ENCODE measurements at regions not wholly inside any gene's neighbourhood (a gene's known extent, or its start where the extent isn't known, plus 50 kb on each side); places are given as distances from the start of the nearest gene placed in this dataset.

- TF ChIP-seq, protein P1, sequence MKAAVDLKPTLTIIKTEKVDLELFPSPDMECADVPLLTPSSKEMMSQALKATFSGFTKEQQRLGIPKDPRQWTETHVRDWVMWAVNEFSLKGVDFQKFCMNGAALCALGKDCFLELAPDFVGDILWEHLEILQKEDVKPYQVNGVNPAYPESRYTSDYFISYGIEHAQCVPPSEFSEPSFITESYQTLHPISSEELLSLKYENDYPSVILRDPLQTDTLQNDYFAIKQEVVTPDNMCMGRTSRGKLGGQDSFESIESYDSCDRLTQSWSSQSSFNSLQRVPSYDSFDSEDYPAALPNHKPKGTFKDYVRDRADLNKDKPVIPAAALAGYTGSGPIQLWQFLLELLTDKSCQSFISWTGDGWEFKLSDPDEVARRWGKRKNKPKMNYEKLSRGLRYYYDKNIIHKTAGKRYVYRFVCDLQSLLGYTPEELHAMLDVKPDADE (conservative IDR thresholded peaks at IDR 0.05; ENCODE audit: control insufficient read depth, low read depth, low read length), result no peak
- no peak for TF ChIP-seq MCM3 (IDR thresholded peaks at IDR 0.05)
- TF ChIP-seq MTF1 (CRISPR knock-in tag; IDR thresholded peaks at IDR 0.05; ENCODE audit: borderline replicate concordance), result no peak
- TF ChIP-seq ZNF764 (CRISPR knock-in tag; IDR thresholded peaks at IDR 0.05; ENCODE audit: low read depth), result no peak
- no peak for TF ChIP-seq ZNF41 (CRISPR knock-in tag; conservative IDR thresholded peaks at IDR 0.05)
- no peak for TF ChIP-seq BRD4 (IDR thresholded peaks at IDR 0.05)
- no peak for TF ChIP-seq SAP30 (IDR thresholded peaks at IDR 0.05; ENCODE audit: borderline replicate concordance, insufficient read depth, low read depth, low read length, poor library complexity, severe bottlenecking)
- TF ChIP-seq NR2C2 (CRISPR knock-in tag; IDR thresholded peaks at IDR 0.05), result 0 out of 2 replicates have a peak, but pooled peaks have one; percentile 44
- peak; percentile 52 for TF ChIP-seq NR2C2 (tag; IDR thresholded peaks at IDR 0.05)
- no peak; the same call in 1 of the 2 replicates for TF ChIP-seq NR2C1 (IDR thresholded peaks at IDR 0.05)
- 0 out of 2 replicates have a peak, but pooled peaks have one; percentile 59 for TF ChIP-seq NR2C1 (tag; IDR thresholded peaks at IDR 0.05)
- TF ChIP-seq ZNF583 (CRISPR knock-in tag; IDR thresholded peaks at IDR 0.05), result no peak
Measured at GRCh38 chr17:77306790-77307478, 166.2 kb downstream of the SEC14L1 start (continued).
